Fibroblast of upper back skin (primary cell): ENCODE measurements at regions not wholly inside any gene's neighbourhood (a gene's known extent, or its start where the extent isn't known, plus 50 kb on each side); places are given as distances from the start of the nearest gene placed in this dataset.

Experiments
- DNase-seq: peaks from one replicate; pipeline ENCODE4 v3.0.0-alpha.2; 2013

GRCh38 chr5:159826351-159827214 is 89.7 kb upstream of the ADRA1B start:
- peak; percentile 56 for DNase-seq

GRCh38 chr5:159827861-159828260 is 88.4 kb upstream of the ADRA1B start:
- DNase-seq: no peak

- no peak for DNase-seq
Observed at GRCh38 chr5:159832073-159832472, 84.2 kb upstream of the ADRA1B start.

GRCh38 chr5:159833088-159833487 is 83.2 kb upstream of the ADRA1B start:
- no peak for DNase-seq

- no peak for DNase-seq
Observed at GRCh38 chr5:159833846-159834245, 82.4 kb upstream of the ADRA1B start.

- no peak for DNase-seq
Observed at GRCh38 chr5:159835548-159835947, 80.7 kb upstream of the ADRA1B start.

- no peak for DNase-seq
Observed at GRCh38 chr5:159836691-159837090, 79.6 kb upstream of the ADRA1B start.

- DNase-seq: no peak
Observed at GRCh38 chr5:159837860-159838259, 78.4 kb upstream of the ADRA1B start.

GRCh38 chr5:159838551-159839222 is 77.6 kb upstream of the ADRA1B start:
- DNase-seq: no peak

GRCh38 chr5:159844267-159845121 is 71.8 kb upstream of the ADRA1B start:
- no peak for DNase-seq

GRCh38 chr5:159849437-159850083 is 66.7 kb upstream of the ADRA1B start:
- peak; percentile 86 for DNase-seq

- peak; percentile 72 for DNase-seq
Observed at GRCh38 chr5:159850160-159850559, 66.1 kb upstream of the ADRA1B start.

- DNase-seq: no peak
Observed at GRCh38 chr5:159851053-159851452, 65.2 kb upstream of the ADRA1B start.

- peak; percentile 47 for DNase-seq
Observed at GRCh38 chr5:159854916-159855315, 61.4 kb upstream of the ADRA1B start.

GRCh38 chr5:159855476-159856191 is 60.6 kb upstream of the ADRA1B start:
- DNase-seq: peak; percentile 49

- DNase-seq: no peak
Observed at GRCh38 chr5:159858871-159859270, 57.4 kb upstream of the ADRA1B start.

- peak; percentile 33 for DNase-seq
Observed at GRCh38 chr5:159861086-159861485, 55.2 kb upstream of the ADRA1B start.

- DNase-seq: peak; percentile 74
Observed at GRCh38 chr5:159864885-159865691, 51.2 kb upstream of the ADRA1B start.

GRCh38 chr5:159866093-159866492 is 50.2 kb upstream of the ADRA1B start:
- DNase-seq: no peak
